ENCODE measurements at regions not wholly inside any gene's neighbourhood (a gene's known extent, or its start where the extent isn't known, plus 50 kb on each side); places are given as distances from the start of the nearest gene placed in this dataset.
A peak's percentile ranks its signal among the peaks of the same experiment; 100 is the strongest.
"Not testable (repeated sequence)": the region's sequence is repeated elsewhere in the genome, so short reads cannot be mapped to it uniquely, and the experiment has no call there.

GRCh38 chr11:129631201-129631600, 184.4 kb upstream of the TMEM45B start:
- no peak for DNase-seq (ENCODE audit: low read depth in 1 of 2, low spot score in 1 of 2)

DNA sequence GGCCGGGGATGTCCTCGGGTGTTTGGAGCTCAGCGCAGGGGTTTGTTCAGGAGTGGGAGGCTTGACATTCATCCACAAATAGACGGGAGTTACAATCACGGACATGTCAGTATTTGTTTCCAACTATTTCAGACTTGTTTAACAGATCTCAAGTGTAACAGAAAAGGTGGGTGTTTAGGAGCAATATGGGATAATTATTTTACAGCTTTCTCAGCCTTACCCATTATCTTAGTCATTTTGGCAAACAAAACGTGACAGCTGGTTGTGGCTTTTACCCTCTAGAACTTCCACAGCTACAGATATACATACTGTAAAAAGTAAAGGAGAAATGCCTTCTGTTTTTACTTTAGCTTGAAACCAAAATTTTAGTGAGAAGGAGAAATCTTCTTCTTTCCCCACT, 178.7 kb upstream of the TMEM45B start:
- no peak for DNase-seq (ENCODE audit: low read depth in 1 of 2, low spot score in 1 of 2)

DNA sequence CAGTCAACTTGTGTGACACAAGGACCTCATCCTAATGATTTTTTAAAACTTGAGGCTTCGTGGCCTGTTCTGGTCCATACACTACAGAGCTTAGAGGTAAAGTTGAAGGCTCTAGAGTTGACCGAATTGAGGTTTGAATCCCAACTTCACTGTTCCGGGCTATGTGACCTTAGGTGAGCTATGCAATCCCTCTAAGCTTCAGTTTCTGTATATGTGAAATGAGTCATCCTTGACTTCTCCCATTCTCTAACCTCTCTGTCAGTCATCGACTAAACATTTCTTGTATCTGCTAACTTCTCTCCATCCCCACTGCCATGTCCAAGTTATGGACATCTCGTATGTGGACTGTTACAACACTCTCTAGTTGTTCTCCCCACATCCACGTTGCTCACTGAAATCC, 178.2 kb upstream of the TMEM45B start:
- DNase-seq (ENCODE audit: low read depth in 1 of 2, low spot score in 1 of 2) = no peak

- no peak for DNase-seq (ENCODE audit: low read depth in 1 of 2, low spot score in 1 of 2)
Measured at GRCh38 chr11:129637983-129638776, 177.5 kb upstream of the TMEM45B start.

DNA sequence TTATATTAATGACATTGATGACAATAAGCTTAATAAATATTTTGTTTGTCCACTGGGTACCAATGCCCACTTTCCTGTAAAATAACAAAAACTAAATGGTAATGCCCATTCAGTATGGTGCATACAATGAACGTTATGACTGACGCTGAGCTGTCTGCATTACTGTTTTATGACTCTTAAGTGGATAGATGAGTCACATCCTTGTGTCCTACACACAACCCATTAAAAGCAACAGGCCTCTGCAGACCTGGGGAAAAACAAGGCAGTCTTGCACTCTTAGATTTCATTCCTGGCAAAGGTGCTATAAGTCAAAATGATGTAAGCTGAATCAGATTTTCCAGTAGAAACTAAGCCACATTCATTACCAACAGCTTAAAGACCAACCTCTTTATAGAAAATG, 176.3 kb upstream of the TMEM45B start:
- DNase-seq (ENCODE audit: low read depth in 1 of 2, low spot score in 1 of 2) = peak in 1 of 2 donors; percentile 39

DNA sequence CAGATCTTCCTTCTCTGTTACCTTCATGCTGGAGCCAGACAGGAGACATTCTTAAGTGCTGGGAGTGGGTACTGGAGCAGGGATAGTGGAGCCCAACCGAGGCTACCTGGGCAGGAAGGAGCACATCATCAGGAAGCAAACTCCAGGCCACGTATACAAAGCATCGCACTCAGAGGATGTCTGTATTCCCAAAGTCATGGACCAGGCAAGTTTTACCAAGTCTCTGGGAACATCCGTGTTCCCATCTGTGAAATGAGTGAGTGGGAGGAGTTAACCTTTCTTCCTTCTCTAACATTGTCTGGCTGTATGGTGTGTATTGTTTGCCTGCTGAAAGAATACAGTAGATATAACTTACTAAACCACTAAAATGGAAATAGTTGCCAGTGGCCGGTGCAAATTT, 175.0 kb upstream of the TMEM45B start:
- DNase-seq (ENCODE audit: low read depth in 1 of 2, low spot score in 1 of 2) = no peak

GRCh38 chr11:129643031-129643721, 172.5 kb upstream of the TMEM45B start:
- DNase-seq (ENCODE audit: low read depth in 1 of 2, low spot score in 1 of 2) = peak in 1 of 2 donors; percentile 9

GRCh38 chr11:129644326-129644725, 171.3 kb upstream of the TMEM45B start:
- DNase-seq (ENCODE audit: low read depth in 1 of 2, low spot score in 1 of 2) = no peak

DNA sequence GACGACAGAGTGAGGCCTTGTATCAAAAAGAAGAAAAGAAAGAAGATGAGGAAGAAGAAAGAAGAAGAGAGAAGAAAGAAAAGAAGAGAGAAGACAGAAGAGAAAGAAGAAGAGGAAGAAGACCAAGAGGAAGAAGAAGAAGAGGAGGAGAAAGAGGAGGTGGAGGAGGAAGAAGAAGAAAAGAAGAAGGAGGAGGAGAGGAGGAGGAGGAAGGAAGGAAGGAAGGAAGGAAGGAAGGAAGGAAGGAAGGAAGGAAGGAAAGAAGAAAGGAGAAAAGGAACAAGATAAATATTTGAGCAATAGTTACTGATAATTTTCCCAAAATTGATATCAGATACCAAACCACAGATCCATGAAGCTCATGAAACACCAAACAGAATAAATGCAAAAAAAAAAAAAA, 169.7 kb upstream of the TMEM45B start:
- no peak for DNase-seq (ENCODE audit: low read depth in 1 of 2, low spot score in 1 of 2)

DNA sequence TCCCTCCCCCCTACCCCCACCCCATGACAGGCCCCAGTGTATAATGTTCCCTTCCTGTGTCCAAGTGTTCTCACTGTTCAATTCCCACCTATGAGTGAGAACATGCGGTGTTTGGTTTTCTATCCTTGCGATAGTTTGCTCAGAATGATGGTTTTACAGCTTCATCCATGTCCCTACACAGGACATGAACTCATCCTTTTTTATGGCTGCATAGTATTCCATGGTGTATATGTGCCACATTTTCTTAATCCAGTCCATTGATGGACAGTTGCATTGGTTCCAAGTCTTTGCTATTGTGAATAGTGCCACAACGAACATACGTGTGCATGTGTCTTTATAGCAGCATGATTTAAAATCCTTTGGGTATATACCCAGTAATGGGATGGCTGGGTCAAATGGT, 165.6 kb upstream of the TMEM45B start:
- DNase-seq (ENCODE audit: low read depth in 1 of 2, low spot score in 1 of 2) = not testable (repeated sequence)

GRCh38 chr11:129652835-129653234, 162.8 kb upstream of the TMEM45B start:
- DNase-seq (ENCODE audit: low read depth in 1 of 2, low spot score in 1 of 2) = no peak

GRCh38 chr11:129655247-129655832, 160.3 kb upstream of the TMEM45B start:
- no peak for DNase-seq (ENCODE audit: low read depth in 1 of 2, low spot score in 1 of 2)

DNA sequence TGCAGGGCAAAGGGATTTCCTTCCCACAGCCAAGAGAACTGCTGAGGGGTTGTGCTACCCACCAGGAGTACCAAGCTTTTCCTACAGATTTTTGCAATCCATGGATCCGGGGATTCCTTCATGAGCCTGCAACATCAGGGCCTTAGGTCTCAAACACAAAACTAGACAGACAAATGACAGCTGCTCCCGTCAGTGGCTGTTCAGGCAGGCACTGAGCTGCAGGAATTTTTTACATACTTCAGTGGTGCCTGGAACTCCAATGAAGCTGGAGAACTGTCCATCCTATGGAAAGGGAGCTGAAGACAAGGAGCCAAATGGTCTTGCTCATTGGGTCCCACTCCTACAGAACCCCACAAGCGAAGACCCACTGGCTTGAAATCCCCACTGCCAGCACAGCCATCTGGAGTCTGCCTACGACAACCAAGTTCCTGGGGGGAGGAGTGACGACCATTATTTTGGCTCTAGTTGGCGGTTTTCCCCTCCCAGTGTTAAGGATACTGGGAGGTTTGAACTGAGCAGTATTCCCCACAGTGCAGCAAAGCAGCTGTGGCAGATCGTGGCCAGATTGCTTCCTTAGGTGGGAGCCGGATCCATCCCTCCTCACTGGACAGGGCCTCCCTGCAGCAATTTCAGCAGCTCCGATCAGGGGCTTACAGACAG, 157.7 kb upstream of the TMEM45B start:
- DNase-seq (ENCODE audit: low read depth in 1 of 2, low spot score in 1 of 2) = no peak

DNA sequence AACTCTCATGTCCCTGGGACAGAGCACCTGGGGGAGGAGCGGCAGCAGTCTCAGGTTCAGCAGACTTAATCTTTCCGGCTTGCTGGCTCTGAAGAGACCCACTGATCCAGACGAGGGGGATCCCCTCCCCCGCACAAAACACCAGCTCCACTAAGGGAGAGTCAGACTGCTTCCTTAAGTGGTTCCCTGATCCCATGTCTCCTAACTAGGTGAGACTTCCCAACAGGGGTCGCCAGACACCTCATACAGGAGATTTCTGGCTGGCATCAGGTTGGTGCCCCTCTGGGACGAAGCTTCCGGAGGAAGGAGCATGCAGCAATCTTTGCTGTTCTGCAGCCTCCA, 157.2 kb upstream of the TMEM45B start:
- no peak for DNase-seq (ENCODE audit: low read depth in 1 of 2, low spot score in 1 of 2)

GRCh38 chr11:129680907-129681306, 134.7 kb upstream of the TMEM45B start:
- DNase-seq (ENCODE audit: low read depth in 1 of 2, low spot score in 1 of 2) = no peak

DNA sequence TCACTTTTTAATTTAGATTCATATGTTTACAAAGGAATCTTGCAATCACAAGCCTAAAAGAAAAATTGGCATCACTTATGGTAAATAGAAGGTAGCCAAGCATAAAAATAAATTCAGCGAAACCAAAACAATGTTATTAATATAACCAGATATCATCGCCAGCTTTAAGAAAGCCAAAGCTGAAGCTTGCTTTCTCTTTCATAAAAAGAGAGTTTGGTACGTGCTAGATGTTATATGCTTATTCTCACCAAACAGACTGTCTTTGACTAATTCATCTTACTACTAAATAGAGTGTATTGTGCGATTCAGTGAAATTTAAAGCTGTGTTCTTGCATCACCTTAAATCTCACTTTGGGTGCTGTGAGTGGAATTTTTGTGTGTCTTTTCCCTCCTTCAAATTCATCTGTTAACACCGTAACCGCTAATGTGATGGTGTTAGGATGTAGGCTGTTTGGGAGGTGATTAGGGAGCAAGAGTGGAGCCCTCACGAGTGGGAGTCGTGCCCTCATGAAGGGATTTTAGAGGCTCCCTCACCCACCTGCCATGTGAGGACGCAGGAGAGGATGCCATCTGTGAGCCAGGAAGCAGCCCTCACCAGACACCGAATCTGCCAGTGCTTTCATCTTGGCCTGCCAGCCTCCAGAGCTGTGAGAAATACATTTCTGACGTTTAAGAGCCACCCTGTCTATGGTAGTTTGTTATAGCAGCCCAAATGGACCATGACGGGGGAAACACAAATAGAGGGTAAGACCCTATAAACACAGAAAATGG, 134.1 kb upstream of the TMEM45B start:
- no peak for DNase-seq (ENCODE audit: low read depth in 1 of 2, low spot score in 1 of 2)

DNA sequence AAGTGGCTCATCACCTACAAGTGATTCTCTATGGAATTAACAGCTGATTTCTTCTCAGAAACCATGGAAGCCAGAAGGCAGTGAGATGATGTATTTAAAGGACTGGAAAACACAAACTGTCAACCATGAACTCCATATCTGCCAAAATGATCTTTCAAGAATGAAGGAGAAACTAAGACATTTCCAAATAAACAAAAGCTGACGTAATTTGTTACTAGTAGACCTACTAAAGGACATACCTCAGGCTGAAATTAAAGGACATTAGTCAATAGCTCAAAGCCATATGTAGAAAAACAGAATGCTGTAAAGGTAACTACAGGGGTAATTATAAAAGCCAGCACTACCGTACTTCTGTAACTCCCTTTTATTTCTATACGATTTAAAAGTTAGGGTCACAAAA, 129.4 kb upstream of the TMEM45B start:
- no peak for DNase-seq (ENCODE audit: low read depth in 1 of 2, low spot score in 1 of 2)

DNA sequence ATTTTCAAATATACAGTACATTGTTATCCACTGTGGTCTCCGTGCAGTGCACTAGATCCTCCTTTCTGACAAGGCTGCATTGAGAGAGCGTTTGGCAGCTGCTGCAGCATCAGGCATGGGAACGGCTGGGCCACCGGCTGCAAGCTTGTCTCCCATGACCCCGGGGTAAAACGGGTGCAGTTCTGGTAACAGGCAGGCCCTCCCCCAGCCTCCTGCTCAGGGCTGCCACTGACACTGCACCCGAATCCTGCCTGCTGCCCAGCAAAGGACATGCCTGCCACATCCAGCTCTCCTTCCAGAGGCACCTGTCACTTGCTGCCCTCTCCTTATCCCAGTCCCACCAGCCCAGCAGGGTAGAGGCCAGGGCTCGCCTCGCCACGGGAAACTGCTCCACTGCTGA, 124.5 kb upstream of the TMEM45B start:
- DNase-seq (ENCODE audit: low read depth in 1 of 2, low spot score in 1 of 2) = no peak

- no peak for DNase-seq (ENCODE audit: low read depth in 1 of 2, low spot score in 1 of 2)
Measured at GRCh38 chr11:129694538-129694937, 121.1 kb upstream of the TMEM45B start.

GRCh38 chr11:129694966-129695365, 120.7 kb upstream of the TMEM45B start:
- no peak for DNase-seq (ENCODE audit: low read depth in 1 of 2, low spot score in 1 of 2)
